Vagina (tissue), 2 donors: ENCODE measurements at regions not wholly inside any gene's neighbourhood (a gene's known extent, or its start where the extent isn't known, plus 50 kb on each side); places are given as distances from the start of the nearest gene placed in this dataset.
"Not testable (repeated sequence)": the region's sequence is repeated elsewhere in the genome, so short reads cannot be mapped to it uniquely, and the experiment has no call there.

Experiments used
- DNase-seq, 2 donors: peaks; one replicate each; pipeline ENCODE4 v3.0.0-alpha.2; 2017; ENCODE audit errors: extremely low spot score in 2 of 2
- H3K27ac ChIP-seq: fragments of 200-600 bp; sonication (generic); one replicate; pipeline ENCODE4 v1.5.1; 2019
- H3K27me3 ChIP-seq: fragments of 200-600 bp; sonication (generic); one replicate; pipeline ENCODE4 v1.5.1; 2019
- H3K36me3 ChIP-seq, 2 donors: fragments of 200-600 bp; sonication (generic); one replicate each; pipeline ENCODE4 v1.5.1; 2017 to 2019
- H3K4me1 ChIP-seq: fragments of 200-600 bp; sonication (generic); one replicate; pipeline ENCODE4 v1.5.1; 2019
- H3K4me3 ChIP-seq, 2 donors: fragments of 200-600 bp; sonication (generic); 1 replicate in 1 of 2; 2 replicates in 1 of 2; pipeline ENCODE4 v1.5.1; 2016 to 2019
- H3K9me3 ChIP-seq: fragments of 200-600 bp; sonication (generic); one replicate; pipeline ENCODE4 v1.5.1; 2019
- POLR2A ChIP-seq, 2 donors: fragments of 450-650 bp; IDR thresholded peaks; one replicate each; pipeline ENCODE4 v1.6.1; 2017; ENCODE audit warnings: antibody characterized with exemption in 2 of 2, mild to moderate bottlenecking in 2 of 2, moderate library complexity in 2 of 2
- POLR2AphosphoS5 ChIP-seq, 2 donors: sonication (generic); formaldehyde crosslinking; IDR thresholded peaks; one replicate each; pipeline ENCODE4 v1.9.0; 2017; ENCODE audit warnings: antibody characterized with exemption in 2 of 2, mild to moderate bottlenecking in 2 of 2, low read depth in 1 of 2; ENCODE audit not compliant: insufficient read depth in 1 of 2
- intact Hi-C: fragments of 100-400 bp; cut with DNase I; formaldehyde crosslinking; loops from one replicate; pipeline ENCODE4 v1.15.1; 2023
- TF ChIP-seq, protein P1 (sequence below), 3 experiments: fragments of 450-650 bp in 2 of 3; fragments of 200-600 bp in 1 of 3; sonication (generic) in 1 of 3; IDR thresholded peaks; one replicate each; pipeline ENCODE4 v1.5.1; 2017 to 2019; ENCODE audit warnings: antibody characterized with exemption in 3 of 3, mild to moderate bottlenecking in 2 of 3, moderate library complexity in 2 of 3

GRCh38 chr7:12827920-12828319 lies 140.5 kb downstream of the ARL4A start:
- no peaks in the 10 kb centered on the region for H3K4me1 ChIP-seq
- no peaks in the 10 kb centered on the region for H3K36me3 ChIP-seq
- TF ChIP-seq POLR2AphosphoS5 (IDR thresholded peaks at IDR 0.05; ENCODE audit: insufficient read depth in 1 of 2, low read depth in 1 of 2) (no peak), POLR2A (IDR thresholded peaks at IDR 0.05) (no peak)
- TF ChIP-seq, protein P1, sequence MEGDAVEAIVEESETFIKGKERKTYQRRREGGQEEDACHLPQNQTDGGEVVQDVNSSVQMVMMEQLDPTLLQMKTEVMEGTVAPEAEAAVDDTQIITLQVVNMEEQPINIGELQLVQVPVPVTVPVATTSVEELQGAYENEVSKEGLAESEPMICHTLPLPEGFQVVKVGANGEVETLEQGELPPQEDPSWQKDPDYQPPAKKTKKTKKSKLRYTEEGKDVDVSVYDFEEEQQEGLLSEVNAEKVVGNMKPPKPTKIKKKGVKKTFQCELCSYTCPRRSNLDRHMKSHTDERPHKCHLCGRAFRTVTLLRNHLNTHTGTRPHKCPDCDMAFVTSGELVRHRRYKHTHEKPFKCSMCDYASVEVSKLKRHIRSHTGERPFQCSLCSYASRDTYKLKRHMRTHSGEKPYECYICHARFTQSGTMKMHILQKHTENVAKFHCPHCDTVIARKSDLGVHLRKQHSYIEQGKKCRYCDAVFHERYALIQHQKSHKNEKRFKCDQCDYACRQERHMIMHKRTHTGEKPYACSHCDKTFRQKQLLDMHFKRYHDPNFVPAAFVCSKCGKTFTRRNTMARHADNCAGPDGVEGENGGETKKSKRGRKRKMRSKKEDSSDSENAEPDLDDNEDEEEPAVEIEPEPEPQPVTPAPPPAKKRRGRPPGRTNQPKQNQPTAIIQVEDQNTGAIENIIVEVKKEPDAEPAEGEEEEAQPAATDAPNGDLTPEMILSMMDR (IDR thresholded peaks at IDR 0.05) = no peak
- no peak overlapping the region for H3K27ac ChIP-seq
- no peak for DNase-seq
- H3K27me3 ChIP-seq = no peaks in the 10 kb centered on the region
- no peak overlapping the region for H3K4me3 ChIP-seq
- intact Hi-C loops = no loop called here
- H3K9me3 ChIP-seq = no peaks in the 10 kb centered on the region

DNA sequence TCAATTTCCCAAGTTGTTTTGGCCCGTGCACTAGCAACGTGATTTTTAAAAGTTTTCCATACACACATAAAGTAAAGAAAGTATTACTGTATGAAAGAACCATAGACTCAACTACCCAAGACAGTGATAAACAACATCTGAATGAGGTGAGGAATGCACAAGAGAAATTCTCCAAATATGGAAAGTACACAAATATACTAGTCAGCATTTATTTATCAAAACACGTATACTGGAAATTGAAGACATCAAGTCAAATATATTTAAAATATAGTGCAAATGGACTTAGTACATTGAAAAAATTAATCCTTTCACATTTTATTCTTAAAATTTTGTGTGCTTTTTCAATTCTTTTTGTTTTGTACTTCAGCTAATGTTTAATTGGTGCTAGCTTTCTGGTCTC lies 143.6 kb downstream of the ARL4A start:
- Histone ChIP-seq H3K4me1 (no peaks in the 10 kb centered on the region), H3K27ac (no peak overlapping the region), H3K27me3 (no peaks in the 10 kb centered on the region), H3K4me3 (no peak overlapping the region), H3K36me3 (no peaks in the 10 kb centered on the region), H3K9me3 (no peaks in the 10 kb centered on the region)
- intact Hi-C loops = no loop called here
- DNase-seq = no peak
- TF ChIP-seq POLR2AphosphoS5 (IDR thresholded peaks at IDR 0.05; ENCODE audit: insufficient read depth in 1 of 2, low read depth in 1 of 2) (no peak), POLR2A (IDR thresholded peaks at IDR 0.05) (no peak)
- TF ChIP-seq, protein P1 (IDR thresholded peaks at IDR 0.05) = no peak

DNA sequence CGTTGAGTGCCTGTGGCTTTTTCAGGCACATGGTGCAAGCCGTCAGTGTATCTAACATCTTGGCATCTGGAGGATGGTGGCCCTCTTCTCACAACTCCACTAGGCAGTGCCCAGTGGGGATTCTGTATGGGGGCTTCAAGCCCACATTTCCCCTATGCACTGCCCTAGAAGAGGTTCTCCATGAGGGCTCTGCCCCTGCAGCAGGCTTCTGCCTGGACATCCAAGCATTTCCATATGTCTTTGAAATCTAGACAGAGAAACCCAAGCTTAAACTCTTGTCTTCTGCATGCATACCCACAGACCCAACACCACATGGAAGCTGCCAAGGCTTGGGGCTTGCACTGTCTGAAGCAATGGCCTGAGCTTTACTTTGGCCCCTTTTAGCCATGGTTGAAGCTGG lies 146.4 kb downstream of the ARL4A start:
- Histone ChIP-seq H3K27ac (no peak overlapping the region), H3K36me3 (no peaks in the 10 kb centered on the region), H3K4me1 (no peaks in the 10 kb centered on the region), H3K4me3 (no peak overlapping the region), H3K27me3 (no peaks in the 10 kb centered on the region), H3K9me3 (no peaks in the 10 kb centered on the region)
- DNase-seq = no peak
- no peak for TF ChIP-seq POLR2AphosphoS5 (IDR thresholded peaks at IDR 0.05; ENCODE audit: insufficient read depth in 1 of 2, low read depth in 1 of 2)
- TF ChIP-seq, protein P1 (IDR thresholded peaks at IDR 0.05) = no peak
- TF ChIP-seq POLR2A (IDR thresholded peaks at IDR 0.05) = no peak
- intact Hi-C loops = no loop called here

GRCh38 chr7:12834782-12835181 lies 147.3 kb downstream of the ARL4A start:
- H3K27me3 ChIP-seq = no peaks in the 10 kb centered on the region
- no peaks in the 10 kb centered on the region for H3K36me3 ChIP-seq
- H3K9me3 ChIP-seq = no peaks in the 10 kb centered on the region
- no peak for DNase-seq
- no peak overlapping the region for H3K4me3 ChIP-seq
- intact Hi-C loops = no loop called here
- H3K27ac ChIP-seq = no peak overlapping the region
- H3K4me1 ChIP-seq = no peaks in the 10 kb centered on the region
- TF ChIP-seq, protein P1 (IDR thresholded peaks at IDR 0.05) = no peak
- TF ChIP-seq POLR2AphosphoS5 (IDR thresholded peaks at IDR 0.05; ENCODE audit: insufficient read depth in 1 of 2, low read depth in 1 of 2) = no peak
- no peak for TF ChIP-seq POLR2A (IDR thresholded peaks at IDR 0.05)

GRCh38 chr7:12839508-12840153 lies 152.2 kb downstream of the ARL4A start:
- no peak for DNase-seq
- no peaks in the 10 kb centered on the region for H3K36me3 ChIP-seq
- intact Hi-C loops = no loop called here
- no peaks in the 10 kb centered on the region for H3K9me3 ChIP-seq
- no peak for TF ChIP-seq POLR2A (IDR thresholded peaks at IDR 0.05)
- TF ChIP-seq POLR2AphosphoS5 (IDR thresholded peaks at IDR 0.05; ENCODE audit: insufficient read depth in 1 of 2, low read depth in 1 of 2) = no peak
- TF ChIP-seq, protein P1 (IDR thresholded peaks at IDR 0.05) = no peak
- H3K27ac ChIP-seq = no peak overlapping the region
- H3K4me1 ChIP-seq = no peaks in the 10 kb centered on the region
- no peaks in the 10 kb centered on the region for H3K27me3 ChIP-seq
- no peak overlapping the region for H3K4me3 ChIP-seq

GRCh38 chr7:12844732-12845131 lies 157.3 kb downstream of the ARL4A start:
- DNase-seq, H3K27ac ChIP-seq, intact Hi-C loops, H3K4me1 ChIP-seq, H3K4me3 ChIP-seq, H3K27me3 ChIP-seq, H3K9me3 ChIP-seq, H3K36me3 ChIP-seq: not testable (repeated sequence)
